ENCODE measurements at regions not wholly inside any gene's neighbourhood (a gene's known extent, or its start where the extent isn't known, plus 50 kb on each side); places are given as distances from the start of the nearest gene placed in this dataset.
"Not testable (repeated sequence)": the region's sequence is repeated elsewhere in the genome, so short reads cannot be mapped to it uniquely, and the experiment has no call there.

DNA sequence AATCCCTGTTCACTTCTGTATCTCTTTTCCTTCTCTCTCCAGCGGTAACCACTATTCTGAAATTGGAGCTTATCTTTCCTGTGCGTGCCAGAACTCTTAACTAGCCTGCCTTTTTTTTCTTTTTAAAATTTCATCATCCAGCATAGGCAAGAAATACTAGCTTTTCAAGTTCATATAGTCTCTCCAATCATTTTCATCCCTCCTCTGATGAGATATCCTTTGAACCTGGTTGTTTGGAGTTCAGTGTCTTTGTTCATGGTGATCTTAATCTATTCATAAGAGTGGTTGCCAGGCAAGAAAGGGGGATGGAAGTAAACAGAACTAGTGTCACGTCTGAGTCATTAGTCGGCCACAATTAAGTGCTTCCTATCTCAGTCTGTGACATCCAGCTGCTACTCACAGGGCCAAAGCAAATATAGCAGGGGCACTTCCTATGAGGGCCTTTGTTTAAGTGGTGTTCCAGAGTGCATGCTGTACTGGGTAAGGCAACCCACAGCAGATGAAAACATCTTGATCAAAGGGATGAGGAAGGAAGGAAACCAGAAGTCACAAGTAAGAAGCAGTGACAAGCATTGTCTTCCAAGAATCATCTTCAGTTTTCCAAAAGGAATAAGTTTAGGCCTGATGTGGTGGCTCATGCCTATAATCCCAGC lies 56.4 kb upstream of the XIAP start:
- no peaks in the 10 kb centered on the region for H3K27me3 Mint-ChIP-seq
- no peaks in the 10 kb centered on the region for H3K36me3 Mint-ChIP-seq (ENCODE audit: low read depth)
- intact Hi-C loops (cut with micrococcal nuclease): no loop called here
- peaks cover 8% of the 10 kb centered on the region for H3K4me1 Mint-ChIP-seq (ENCODE audit: low read depth)
- peak overlapping the region; percentile 52 for H3K27ac Mint-ChIP-seq
- CTCF ChIA-PET: interaction anchor here (1.4 to 1.7 kb wide), 2 partner anchors 25 to 31 kb away, joined by 4 to 6 read pairs; no protein-coding TSS in a partner anchor
- DNase-seq (peak; percentile 42), ATAC-seq (peak; percentile 98)
- POLR2A ChIA-PET: interaction anchor here (0.9 kb wide), 1 partner anchor 32 kb away, joined by 3 read pairs; no protein-coding TSS in a partner anchor
- H3K9me3 Mint-ChIP-seq: no peaks in the 10 kb centered on the region
- no peak overlapping the region for H3K4me3 Mint-ChIP-seq
- no peak for TF ChIP-seq CTCF (IDR thresholded peaks at IDR 0.05)

DNA sequence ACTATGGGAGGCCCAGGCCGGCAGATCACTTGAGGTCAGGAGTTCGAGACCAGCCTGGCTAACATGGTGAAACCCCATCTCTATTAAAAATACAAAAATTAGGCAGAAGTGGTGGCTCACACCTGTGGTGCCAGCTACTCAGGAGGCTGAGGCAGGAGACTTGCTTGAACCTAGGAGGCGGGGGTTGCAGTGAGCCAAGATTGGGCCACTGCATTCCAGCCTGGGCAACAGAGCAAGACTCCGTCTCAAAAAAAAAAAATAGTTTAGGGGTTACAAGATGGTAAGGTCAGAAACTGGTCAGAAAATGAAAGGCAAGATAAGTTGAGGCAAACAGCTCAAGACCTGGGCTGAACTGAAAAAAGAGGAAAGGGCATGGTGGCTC lies 55.9 kb upstream of the XIAP start:
- peak overlapping the region; percentile 46 for H3K27ac Mint-ChIP-seq
- H3K36me3 Mint-ChIP-seq (ENCODE audit: low read depth); H3K27me3 Mint-ChIP-seq; DNase-seq; H3K4me1 Mint-ChIP-seq (ENCODE audit: low read depth); H3K4me3 Mint-ChIP-seq; H3K9me3 Mint-ChIP-seq; intact Hi-C loops (cut with micrococcal nuclease); ATAC-seq: not testable (repeated sequence)
- ChIA-PET POLR2A (interaction anchor here (0.9 kb wide), 1 partner anchor 32 kb away, joined by 3 read pairs; no protein-coding TSS in a partner anchor), CTCF (interaction anchor here (1.7 kb wide), 1 partner anchor 31 kb away, joined by 6 read pairs; no protein-coding TSS in a partner anchor)

GRCh38 chrX:123807835-123808416 lies 51.9 kb upstream of the XIAP start:
- POLR2A ChIA-PET: no interaction called here
- no peak overlapping the region for H3K27ac Mint-ChIP-seq
- intact Hi-C loops (cut with micrococcal nuclease): no loop called here
- no peak for TF ChIP-seq CTCF (IDR thresholded peaks at IDR 0.05)
- H3K36me3 Mint-ChIP-seq (ENCODE audit: low read depth): no peaks in the 10 kb centered on the region
- ATAC-seq (no peak), DNase-seq (no peak)
- peaks cover 8% of the 10 kb centered on the region for H3K4me1 Mint-ChIP-seq (ENCODE audit: low read depth)
- CTCF ChIA-PET: no interaction called here
- H3K27me3 Mint-ChIP-seq: no peaks in the 10 kb centered on the region
- no peak overlapping the region for H3K4me3 Mint-ChIP-seq
- no peaks in the 10 kb centered on the region for H3K9me3 Mint-ChIP-seq

DNA sequence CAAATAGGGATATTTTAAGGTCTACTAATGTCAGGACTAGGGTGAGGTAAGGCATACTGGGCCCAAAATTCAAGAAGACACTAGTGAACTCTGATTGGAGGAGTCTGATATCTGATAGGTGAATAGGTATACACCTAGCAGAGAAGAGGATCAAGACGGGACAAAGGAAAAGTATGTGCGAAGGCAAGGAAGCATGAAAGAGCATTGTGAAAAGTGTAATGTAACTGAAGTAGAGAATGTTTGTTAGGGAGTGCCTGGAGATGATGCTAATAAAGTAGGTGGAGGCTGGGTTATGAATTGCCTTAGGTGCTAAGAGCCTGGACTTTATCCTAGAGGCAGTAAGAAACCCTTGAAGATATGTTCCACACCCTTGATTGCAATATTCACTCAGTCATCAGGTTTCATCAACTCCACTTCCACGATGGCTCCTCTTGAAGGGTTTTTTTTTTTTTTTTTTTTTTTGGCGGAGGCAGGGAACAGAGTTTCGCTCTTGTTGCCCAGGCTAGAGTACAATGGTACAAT lies 49.9 kb upstream of the XIAP start:
- ATAC-seq: no peak
- DNase-seq: no peak
- no peaks in the 10 kb centered on the region for H3K27me3 Mint-ChIP-seq
- ChIA-PET POLR2A (no interaction called here), CTCF (no interaction called here)
- TF ChIP-seq CTCF (IDR thresholded peaks at IDR 0.05): no peak
- intact Hi-C loops (cut with micrococcal nuclease): no loop called here
- H3K4me1 Mint-ChIP-seq (ENCODE audit: low read depth): no peaks in the 10 kb centered on the region
- no peak overlapping the region for H3K27ac Mint-ChIP-seq
- no peaks in the 10 kb centered on the region for H3K9me3 Mint-ChIP-seq
- no peaks in the 10 kb centered on the region for H3K36me3 Mint-ChIP-seq (ENCODE audit: low read depth)
- no peak overlapping the region for H3K4me3 Mint-ChIP-seq
